GM12878 (cell line): ENCODE measurements at regions not wholly inside any gene's neighbourhood (a gene's known extent, or its start where the extent isn't known, plus 50 kb on each side); places are given as distances from the start of the nearest gene placed in this dataset.

Experiments used
- EZH2 ChIP-seq: IDR thresholded peaks from 2 replicates; pipeline ENCODE4 v1.6.1; 2012; ENCODE audit warnings: low read depth, mild to moderate bottlenecking, control low read depth, inconsistent platforms, low read length, borderline replicate concordance; ENCODE audit not compliant: control insufficient read depth
- RAD21 ChIP-seq: IDR thresholded peaks from 2 replicates; pipeline ENCODE4 v1.6.1; 2011; ENCODE audit warnings: mild to moderate bottlenecking, low read depth, low read length, moderate library complexity; ENCODE audit not compliant: insufficient read depth
- SIN3A ChIP-seq: IDR thresholded peaks from 2 replicates; pipeline ENCODE4 v1.6.1; 2012; ENCODE audit warnings: low read depth, low read length, improper control_type of control experiment
- TAF1 ChIP-seq: IDR thresholded peaks from 2 replicates; pipeline ENCODE4 v1.6.1; 2011; ENCODE audit warnings: mild to moderate bottlenecking, low read depth, low read length, borderline replicate concordance
- TF ChIP-seq, protein P1 (sequence below), 3 experiments: IDR thresholded peaks in 2 of 3; conservative IDR thresholded peaks in 1 of 3; 2 replicates each; pipeline ENCODE4 v1.5.1; 2011; ENCODE audit warnings: low read depth in 3 of 3, low read length in 3 of 3, mild to moderate bottlenecking in 3 of 3, control low read depth in 2 of 3, moderate library complexity in 2 of 3, inconsistent platforms in 1 of 3, mixed read lengths in 1 of 3; ENCODE audit not compliant: control insufficient read depth in 2 of 3, insufficient read depth in 1 of 3; ENCODE audit errors: extremely low read depth in 1 of 3
- TF ChIP-seq, protein P2 (sequence below): fragments of 450-650 bp; IDR thresholded peaks from 2 replicates; pipeline ENCODE4 v1.6.1; 2017; ENCODE audit warnings: antibody characterized with exemption, mild to moderate bottlenecking, moderate library complexity

DNA sequence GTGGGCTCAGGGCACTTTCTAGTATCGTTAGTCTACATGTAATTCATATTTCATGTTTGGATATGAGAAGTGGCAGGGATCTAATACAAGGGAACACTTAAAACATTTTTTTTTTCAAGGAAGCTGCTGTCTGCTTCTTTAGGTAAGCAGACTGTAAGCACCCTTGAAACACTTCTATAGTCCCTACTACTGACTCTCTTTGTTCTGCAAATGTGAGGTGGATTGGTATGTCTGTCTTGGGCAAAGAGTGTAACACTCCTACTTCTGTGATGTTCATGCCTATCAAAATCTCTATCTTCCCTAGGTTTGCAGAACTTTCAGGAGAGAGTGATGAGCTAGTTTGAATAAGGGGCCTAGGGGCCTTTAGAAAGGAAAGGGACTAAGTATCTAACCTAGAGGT is 93.9 kb downstream of the ZNF330 start:
- TF ChIP-seq, protein P1, sequence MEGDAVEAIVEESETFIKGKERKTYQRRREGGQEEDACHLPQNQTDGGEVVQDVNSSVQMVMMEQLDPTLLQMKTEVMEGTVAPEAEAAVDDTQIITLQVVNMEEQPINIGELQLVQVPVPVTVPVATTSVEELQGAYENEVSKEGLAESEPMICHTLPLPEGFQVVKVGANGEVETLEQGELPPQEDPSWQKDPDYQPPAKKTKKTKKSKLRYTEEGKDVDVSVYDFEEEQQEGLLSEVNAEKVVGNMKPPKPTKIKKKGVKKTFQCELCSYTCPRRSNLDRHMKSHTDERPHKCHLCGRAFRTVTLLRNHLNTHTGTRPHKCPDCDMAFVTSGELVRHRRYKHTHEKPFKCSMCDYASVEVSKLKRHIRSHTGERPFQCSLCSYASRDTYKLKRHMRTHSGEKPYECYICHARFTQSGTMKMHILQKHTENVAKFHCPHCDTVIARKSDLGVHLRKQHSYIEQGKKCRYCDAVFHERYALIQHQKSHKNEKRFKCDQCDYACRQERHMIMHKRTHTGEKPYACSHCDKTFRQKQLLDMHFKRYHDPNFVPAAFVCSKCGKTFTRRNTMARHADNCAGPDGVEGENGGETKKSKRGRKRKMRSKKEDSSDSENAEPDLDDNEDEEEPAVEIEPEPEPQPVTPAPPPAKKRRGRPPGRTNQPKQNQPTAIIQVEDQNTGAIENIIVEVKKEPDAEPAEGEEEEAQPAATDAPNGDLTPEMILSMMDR (IDR thresholded peaks at IDR 0.05 in 2 of 3, conservative IDR thresholded peaks at IDR 0.05 in 1 of 3; ENCODE audit: control insufficient read depth in 2 of 3, extremely low read depth in 1 of 3, insufficient read depth in 1 of 3, low read depth in 3 of 3, low read length in 3 of 3) = no peak
- TF ChIP-seq RAD21 = no peak
- TF ChIP-seq, protein P2, sequence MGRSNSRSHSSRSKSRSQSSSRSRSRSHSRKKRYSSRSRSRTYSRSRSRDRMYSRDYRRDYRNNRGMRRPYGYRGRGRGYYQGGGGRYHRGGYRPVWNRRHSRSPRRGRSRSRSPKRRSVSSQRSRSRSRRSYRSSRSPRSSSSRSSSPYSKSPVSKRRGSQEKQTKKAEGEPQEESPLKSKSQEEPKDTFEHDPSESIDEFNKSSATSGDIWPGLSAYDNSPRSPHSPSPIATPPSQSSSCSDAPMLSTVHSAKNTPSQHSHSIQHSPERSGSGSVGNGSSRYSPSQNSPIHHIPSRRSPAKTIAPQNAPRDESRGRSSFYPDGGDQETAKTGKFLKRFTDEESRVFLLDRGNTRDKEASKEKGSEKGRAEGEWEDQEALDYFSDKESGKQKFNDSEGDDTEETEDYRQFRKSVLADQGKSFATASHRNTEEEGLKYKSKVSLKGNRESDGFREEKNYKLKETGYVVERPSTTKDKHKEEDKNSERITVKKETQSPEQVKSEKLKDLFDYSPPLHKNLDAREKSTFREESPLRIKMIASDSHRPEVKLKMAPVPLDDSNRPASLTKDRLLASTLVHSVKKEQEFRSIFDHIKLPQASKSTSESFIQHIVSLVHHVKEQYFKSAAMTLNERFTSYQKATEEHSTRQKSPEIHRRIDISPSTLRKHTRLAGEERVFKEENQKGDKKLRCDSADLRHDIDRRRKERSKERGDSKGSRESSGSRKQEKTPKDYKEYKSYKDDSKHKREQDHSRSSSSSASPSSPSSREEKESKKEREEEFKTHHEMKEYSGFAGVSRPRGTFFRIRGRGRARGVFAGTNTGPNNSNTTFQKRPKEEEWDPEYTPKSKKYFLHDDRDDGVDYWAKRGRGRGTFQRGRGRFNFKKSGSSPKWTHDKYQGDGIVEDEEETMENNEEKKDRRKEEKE = no peak
- no peak for TF ChIP-seq TAF1
- TF ChIP-seq SIN3A = no peak
- no peak for TF ChIP-seq EZH2
